ENCODE measurements at regions not wholly inside any gene's neighbourhood (a gene's known extent, or its start where the extent isn't known, plus 50 kb on each side); places are given as distances from the start of the nearest gene placed in this dataset.

DNA sequence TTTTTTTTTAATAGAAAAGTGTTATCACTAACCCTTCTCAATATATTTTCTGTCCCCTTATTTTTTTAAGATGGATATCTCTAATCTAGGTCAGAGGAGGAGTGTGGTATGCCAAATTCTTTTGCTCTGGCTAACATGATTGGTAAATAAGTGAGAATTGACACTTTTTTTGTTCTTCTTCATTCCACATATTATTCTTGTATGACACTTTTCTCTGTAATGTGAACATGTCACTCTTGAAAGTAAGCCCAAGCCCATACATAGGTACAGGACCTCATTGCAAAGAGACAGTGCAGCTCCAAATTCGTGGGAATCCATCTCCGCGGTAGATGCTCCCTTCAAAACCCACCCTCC is 142.5 kb upstream of the TCF21 start:
- Histone ChIP-seq H3K4me2 (ENCODE audit: control insufficient read depth, insufficient read depth) (no peak overlapping the region), H3K4me1 (ENCODE audit: control insufficient read depth, insufficient read depth, low read length) (no peaks in the 10 kb centered on the region), H4K20me1 (ENCODE audit: control insufficient read depth, insufficient read depth) (no peaks in the 10 kb centered on the region), H3K9ac (ENCODE audit: control insufficient read depth, insufficient read depth, low read length) (no peak overlapping the region), H3K79me2 (ENCODE audit: control insufficient read depth, insufficient read depth, low read length) (no peaks in the 10 kb centered on the region), H3K9me3 (replicated peaks; ENCODE audit: control insufficient read depth, insufficient read depth, low read length) (no peaks in the 10 kb centered on the region), H2AFZ (ENCODE audit: control insufficient read depth, low read depth, low read length) (no peak overlapping the region), H3K4me3 (no peak overlapping the region), H3K36me3 (ENCODE audit: control insufficient read depth in 2 of 2, insufficient read depth in 2 of 2, low read length in 1 of 2) (no peaks in the 10 kb centered on the region), H3K27ac (ENCODE audit: control insufficient read depth, insufficient read depth) (no peak overlapping the region), H3K27me3 (replicated peaks in 1 of 2; ENCODE audit: control insufficient read depth in 2 of 2, insufficient read depth in 2 of 2, low read length in 1 of 2) (no peaks in the 10 kb centered on the region)
- in situ Hi-C loops (cut with MboI) (no loop called here), intact Hi-C loops (cut with micrococcal nuclease; ENCODE audit: unreplicated experiment) (no loop called here)
- ChIA-PET CTCF (no interaction called here), SMC1A (ENCODE audit: uncharacterized antibody, unreplicated experiment) (interaction anchor here (0.6 kb wide), 1 partner anchor 423 kb away, joined by 3 read pairs; no protein-coding TSS in a partner anchor), RAD21 (ENCODE audit: unreplicated experiment) (no interaction called here), POLR2A (no interaction called here)
- 54% methylated on average over 3 of the region's 3 CpGs for WGBS (ENCODE audit: insufficient coverage, insufficient replicate concordance, low lambda C conversion rate, missing lambda C conversion rate)
- FAIRE-seq (no peak), ATAC-seq (no peak), DNase-seq (ENCODE audit: low read depth, low spot score) (no peak)
- TF ChIP-seq, protein P1, sequence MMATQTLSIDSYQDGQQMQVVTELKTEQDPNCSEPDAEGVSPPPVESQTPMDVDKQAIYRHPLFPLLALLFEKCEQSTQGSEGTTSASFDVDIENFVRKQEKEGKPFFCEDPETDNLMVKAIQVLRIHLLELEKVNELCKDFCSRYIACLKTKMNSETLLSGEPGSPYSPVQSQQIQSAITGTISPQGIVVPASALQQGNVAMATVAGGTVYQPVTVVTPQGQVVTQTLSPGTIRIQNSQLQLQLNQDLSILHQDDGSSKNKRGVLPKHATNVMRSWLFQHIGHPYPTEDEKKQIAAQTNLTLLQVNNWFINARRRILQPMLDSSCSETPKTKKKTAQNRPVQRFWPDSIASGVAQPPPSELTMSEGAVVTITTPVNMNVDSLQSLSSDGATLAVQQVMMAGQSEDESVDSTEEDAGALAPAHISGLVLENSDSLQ (IDR thresholded peaks at IDR 0.05) = no peak
- TF ChIP-seq FOXK2 (IDR thresholded peaks at IDR 0.05) (no peak), IRF4 (IDR thresholded peaks at IDR 0.05; ENCODE audit: low read depth, low read length) (no peak), RBBP5 (conservative IDR thresholded peaks at IDR 0.05) (no peak), ESRRA (IDR thresholded peaks at IDR 0.05; ENCODE audit: low read length) (no peak), MXI1 (IDR thresholded peaks at IDR 0.05; ENCODE audit: low read depth, low read length) (no peak), FOS (IDR thresholded peaks at IDR 0.05; ENCODE audit: borderline replicate concordance, extremely low read depth, insufficient read length) (no peak)
- TF ChIP-seq, protein P2, sequence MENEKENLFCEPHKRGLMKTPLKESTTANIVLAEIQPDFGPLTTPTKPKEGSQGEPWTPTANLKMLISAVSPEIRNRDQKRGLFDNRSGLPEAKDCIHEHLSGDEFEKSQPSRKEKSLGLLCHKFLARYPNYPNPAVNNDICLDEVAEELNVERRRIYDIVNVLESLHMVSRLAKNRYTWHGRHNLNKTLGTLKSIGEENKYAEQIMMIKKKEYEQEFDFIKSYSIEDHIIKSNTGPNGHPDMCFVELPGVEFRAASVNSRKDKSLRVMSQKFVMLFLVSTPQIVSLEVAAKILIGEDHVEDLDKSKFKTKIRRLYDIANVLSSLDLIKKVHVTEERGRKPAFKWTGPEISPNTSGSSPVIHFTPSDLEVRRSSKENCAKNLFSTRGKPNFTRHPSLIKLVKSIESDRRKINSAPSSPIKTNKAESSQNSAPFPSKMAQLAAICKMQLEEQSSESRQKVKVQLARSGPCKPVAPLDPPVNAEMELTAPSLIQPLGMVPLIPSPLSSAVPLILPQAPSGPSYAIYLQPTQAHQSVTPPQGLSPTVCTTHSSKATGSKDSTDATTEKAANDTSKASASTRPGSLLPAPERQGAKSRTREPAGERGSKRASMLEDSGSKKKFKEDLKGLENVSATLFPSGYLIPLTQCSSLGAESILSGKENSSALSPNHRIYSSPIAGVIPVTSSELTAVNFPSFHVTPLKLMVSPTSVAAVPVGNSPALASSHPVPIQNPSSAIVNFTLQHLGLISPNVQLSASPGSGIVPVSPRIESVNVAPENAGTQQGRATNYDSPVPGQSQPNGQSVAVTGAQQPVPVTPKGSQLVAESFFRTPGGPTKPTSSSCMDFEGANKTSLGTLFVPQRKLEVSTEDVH (IDR thresholded peaks at IDR 0.05; ENCODE audit: low read depth, partially characterized antibody) = no peak
- BruUV-seq (replicated peaks) = no TSS peak
